ENCODE measurements at regions not wholly inside any gene's neighbourhood (a gene's known extent, or its start where the extent isn't known, plus 50 kb on each side); places are given as distances from the start of the nearest gene placed in this dataset.

GRCh38 chr18:39825485-39826150 lies 2129.4 kb upstream of the PIK3C3 start:
- DNase-seq: no peak

GRCh38 chr18:39806525-39806924 lies 2148.5 kb upstream of the PIK3C3 start:
- DNase-seq: no peak

GRCh38 chr18:39805218-39805617 lies 2149.8 kb upstream of the PIK3C3 start:
- DNase-seq: no peak

GRCh38 chr18:39802648-39803229 lies 2152.3 kb upstream of the PIK3C3 start:
- no peak for DNase-seq

GRCh38 chr18:39801848-39802247 lies 2153.2 kb upstream of the PIK3C3 start:
- DNase-seq: no peak

GRCh38 chr18:39801010-39801409 lies 2154.0 kb upstream of the PIK3C3 start:
- DNase-seq: no peak

- no peak for DNase-seq
Measured at GRCh38 chr18:39799006-39799405, 2156.0 kb upstream of the PIK3C3 start.

GRCh38 chr18:39796393-39796792 lies 2158.6 kb upstream of the PIK3C3 start:
- no peak for DNase-seq

- DNase-seq: no peak
Measured at GRCh38 chr18:39795350-39795749, 2159.7 kb upstream of the PIK3C3 start.

GRCh38 chr18:39793609-39794008 lies 2161.4 kb upstream of the PIK3C3 start:
- no peak for DNase-seq

- no peak for DNase-seq
Measured at GRCh38 chr18:39788383-39788782, 2166.7 kb upstream of the PIK3C3 start.

- no peak for DNase-seq
Measured at GRCh38 chr18:39786477-39786876, 2168.6 kb upstream of the PIK3C3 start.

GRCh38 chr18:39784541-39784940 lies 2170.5 kb upstream of the PIK3C3 start:
- no peak for DNase-seq

GRCh38 chr18:39781565-39781964 lies 2173.5 kb upstream of the PIK3C3 start:
- DNase-seq: no peak

- no peak for DNase-seq
Measured at GRCh38 chr18:39780774-39781173, 2174.3 kb upstream of the PIK3C3 start.

- DNase-seq: no peak
Measured at GRCh38 chr18:39779926-39780325, 2175.1 kb upstream of the PIK3C3 start.

GRCh38 chr18:39776766-39777165 lies 2178.3 kb upstream of the PIK3C3 start:
- no peak for DNase-seq

- DNase-seq: no peak
Measured at GRCh38 chr18:39774957-39775598, 2180.0 kb upstream of the PIK3C3 start.

- DNase-seq: no peak
Measured at GRCh38 chr18:39773646-39774045, 2181.4 kb upstream of the PIK3C3 start.

GRCh38 chr18:39772155-39772919 lies 2182.7 kb upstream of the PIK3C3 start:
- no peak for DNase-seq

- DNase-seq: no peak
Measured at GRCh38 chr18:39770399-39770798, 2184.6 kb upstream of the PIK3C3 start.

GRCh38 chr18:39764873-39765272 lies 2190.2 kb upstream of the PIK3C3 start:
- no peak for DNase-seq

- DNase-seq: no peak
Measured at GRCh38 chr18:39761273-39761672, 2193.8 kb upstream of the PIK3C3 start.

- no peak for DNase-seq
Measured at GRCh38 chr18:39759926-39760325, 2194.3 kb upstream of the CELF4 start.

Data from cerebellar nuclear complex (tissue), 1 donor.